ENCODE measurements at regions not wholly inside any gene's neighbourhood (a gene's known extent, or its start where the extent isn't known, plus 50 kb on each side); places are given as distances from the start of the nearest gene placed in this dataset.

- no peak for DNase-seq
Measured at GRCh38 chr7:42429339-42429738, 192.3 kb upstream of the GLI3 start.

- no peak for DNase-seq
Measured at GRCh38 chr7:42426163-42426562, 189.2 kb upstream of the GLI3 start.

GRCh38 chr7:42414941-42415505 lies 178.0 kb upstream of the GLI3 start:
- DNase-seq = no peak

GRCh38 chr7:42414028-42414427 lies 177.0 kb upstream of the GLI3 start:
- no peak for DNase-seq

- DNase-seq = no peak
Measured at GRCh38 chr7:42409296-42409695, 172.3 kb upstream of the GLI3 start.

GRCh38 chr7:42407833-42408232 lies 170.8 kb upstream of the GLI3 start:
- no peak for DNase-seq

GRCh38 chr7:42407021-42407710 lies 170.2 kb upstream of the GLI3 start:
- DNase-seq = no peak

GRCh38 chr7:42406358-42406757 lies 169.3 kb upstream of the GLI3 start:
- no peak for DNase-seq

GRCh38 chr7:42405782-42406181 lies 168.8 kb upstream of the GLI3 start:
- no peak for DNase-seq

- no peak for DNase-seq
Measured at GRCh38 chr7:42403831-42404230, 166.8 kb upstream of the GLI3 start.

GRCh38 chr7:42400961-42401360 lies 164.0 kb upstream of the GLI3 start:
- DNase-seq = no peak

- DNase-seq = no peak
Measured at GRCh38 chr7:42400211-42400772, 163.3 kb upstream of the GLI3 start.

GRCh38 chr7:42395607-42396006 lies 158.6 kb upstream of the GLI3 start:
- no peak for DNase-seq

GRCh38 chr7:42392826-42393225 lies 155.8 kb upstream of the GLI3 start:
- DNase-seq = no peak

GRCh38 chr7:42389697-42390096 lies 152.7 kb upstream of the GLI3 start:
- no peak for DNase-seq

- DNase-seq = no peak
Measured at GRCh38 chr7:42385912-42386311, 148.9 kb upstream of the GLI3 start.

- no peak for DNase-seq
Measured at GRCh38 chr7:42381161-42381560, 144.2 kb upstream of the GLI3 start.

GRCh38 chr7:42380401-42380800 lies 143.4 kb upstream of the GLI3 start:
- DNase-seq = no peak

- no peak for DNase-seq
Measured at GRCh38 chr7:42378149-42378548, 141.1 kb upstream of the GLI3 start.

GRCh38 chr7:42373285-42373684 lies 136.3 kb upstream of the GLI3 start:
- no peak for DNase-seq

- no peak for DNase-seq
Measured at GRCh38 chr7:42372479-42372878, 135.5 kb upstream of the GLI3 start.

GRCh38 chr7:42359946-42360345 lies 122.9 kb upstream of the GLI3 start:
- DNase-seq = no peak

- DNase-seq = no peak
Measured at GRCh38 chr7:42351316-42351935, 114.4 kb upstream of the GLI3 start.

- DNase-seq = no peak
Measured at GRCh38 chr7:42350801-42351200, 113.8 kb upstream of the GLI3 start.

All from NCI-H2171 (cell line).